ENCODE measurements at regions not wholly inside any gene's neighbourhood (a gene's known extent, or its start where the extent isn't known, plus 50 kb on each side); places are given as distances from the start of the nearest gene placed in this dataset.
A peak's percentile ranks its signal among the peaks of the same experiment; 100 is the strongest.
"Not testable (repeated sequence)": the region's sequence is repeated elsewhere in the genome, so short reads cannot be mapped to it uniquely, and the experiment has no call there.

DNA sequence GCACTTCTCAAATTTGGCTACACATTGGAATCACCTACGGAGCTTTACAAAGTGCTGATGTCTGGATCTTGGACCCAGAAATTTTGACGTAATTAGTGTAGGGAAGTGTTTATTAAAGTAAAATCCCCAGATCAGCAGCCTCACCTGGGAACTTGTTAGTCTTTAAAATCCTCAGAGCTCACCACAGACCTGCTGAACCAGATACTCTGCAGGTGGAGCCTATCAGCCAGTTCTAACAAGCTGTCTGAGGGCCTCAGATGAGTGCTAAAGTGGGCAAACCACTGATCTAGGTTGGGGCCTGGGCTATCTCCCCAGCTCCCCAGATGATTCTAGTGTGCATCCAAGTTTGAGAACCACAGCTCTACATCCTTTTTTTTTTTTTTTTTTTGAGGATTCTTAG lies 436.0 kb downstream of the ETS1 start:
- DNase-seq, result no peak

DNA sequence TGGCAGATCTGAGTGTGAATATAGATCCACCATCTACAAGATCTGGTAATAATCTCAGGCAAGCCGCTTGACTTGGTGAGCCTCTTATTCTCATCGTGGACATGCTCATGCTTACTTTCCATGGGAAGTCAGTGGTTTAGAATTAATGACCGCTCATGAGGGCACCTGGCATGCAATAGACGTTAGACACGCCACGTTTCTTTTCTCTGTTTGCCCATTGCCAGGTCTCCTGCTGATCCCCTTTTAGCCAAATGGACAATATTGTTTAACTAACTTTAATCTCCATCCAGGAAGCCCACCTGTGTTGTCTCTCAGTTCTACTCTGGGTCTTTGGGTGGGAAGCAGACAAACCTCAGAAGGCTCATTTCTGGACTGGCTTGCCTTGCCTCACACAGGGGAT lies 439.1 kb downstream of the ETS1 start:
- DNase-seq, result no peak

DNA sequence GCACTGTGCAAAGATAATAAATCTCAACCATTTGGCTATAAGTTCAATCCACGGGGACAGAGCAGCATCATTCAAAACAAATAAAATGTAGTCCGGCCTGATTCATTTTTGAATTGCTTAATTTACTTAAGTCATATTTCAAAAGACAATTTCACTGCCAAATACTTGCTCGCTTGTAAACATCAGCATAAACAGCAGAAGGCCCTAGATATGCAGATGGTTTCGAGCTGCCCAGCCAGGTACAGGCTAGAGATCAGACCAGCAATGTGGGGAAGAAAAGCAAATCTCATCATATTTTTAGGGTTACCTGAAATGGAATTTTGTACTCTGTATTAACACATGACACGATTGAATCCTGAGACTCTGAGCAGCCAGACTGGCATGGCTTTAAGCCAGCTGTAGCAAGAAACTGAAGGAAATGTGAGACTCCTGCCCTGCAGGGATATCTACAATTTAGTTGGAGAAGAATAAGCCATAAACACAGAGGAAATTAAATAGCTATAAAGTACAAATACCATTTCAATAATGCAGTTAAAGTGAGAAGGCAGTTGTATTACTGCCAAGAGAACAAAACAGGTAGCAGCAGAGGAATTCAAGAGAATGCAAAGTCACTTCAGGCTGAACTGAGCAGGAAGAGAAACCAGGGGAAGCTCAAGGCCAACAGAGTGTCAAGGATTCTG lies 440.3 kb downstream of the ETS1 start:
- DNase-seq, result no peak

DNA sequence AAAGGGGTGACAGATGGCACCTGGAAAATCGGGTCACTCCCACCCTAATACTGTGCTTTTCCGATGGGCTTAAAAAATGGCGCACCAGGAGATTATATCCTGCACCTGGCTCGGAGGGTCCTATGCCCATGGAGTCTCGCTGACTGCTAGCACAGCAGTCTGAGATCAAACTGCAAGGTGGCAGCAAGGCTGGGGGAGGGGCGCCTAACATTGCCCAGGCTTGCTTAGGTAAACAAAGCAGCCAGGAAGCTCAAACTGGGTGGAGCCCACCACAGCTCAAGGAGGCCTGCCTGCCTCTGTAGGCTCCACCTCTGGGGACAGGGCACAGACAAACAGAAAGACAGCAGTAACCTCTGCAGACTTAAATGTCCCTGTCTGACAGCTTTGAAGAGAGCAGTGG lies 447.1 kb downstream of the ETS1 start:
- not testable (repeated sequence) for DNase-seq

DNA sequence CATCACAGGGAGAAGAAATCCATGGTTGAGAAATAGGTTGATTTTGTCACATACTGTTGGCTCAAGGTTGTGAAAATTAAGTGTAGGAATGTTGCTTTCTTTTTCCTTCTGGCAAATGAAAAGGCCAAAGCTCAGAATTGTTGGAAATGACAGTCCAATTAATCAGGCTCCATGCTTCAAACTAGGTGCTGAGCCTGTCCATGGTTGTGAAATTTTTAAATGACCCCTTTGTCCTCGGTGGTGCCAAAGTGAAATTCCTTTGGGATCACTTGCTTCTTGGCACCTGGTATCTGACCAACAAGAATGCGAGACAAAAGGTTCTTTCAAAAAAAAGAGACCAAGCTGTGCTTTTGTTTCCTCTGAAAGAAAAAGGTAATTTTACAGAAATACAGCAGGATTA lies 451.9 kb downstream of the ETS1 start:
- peak; percentile 2 for DNase-seq

DNA sequence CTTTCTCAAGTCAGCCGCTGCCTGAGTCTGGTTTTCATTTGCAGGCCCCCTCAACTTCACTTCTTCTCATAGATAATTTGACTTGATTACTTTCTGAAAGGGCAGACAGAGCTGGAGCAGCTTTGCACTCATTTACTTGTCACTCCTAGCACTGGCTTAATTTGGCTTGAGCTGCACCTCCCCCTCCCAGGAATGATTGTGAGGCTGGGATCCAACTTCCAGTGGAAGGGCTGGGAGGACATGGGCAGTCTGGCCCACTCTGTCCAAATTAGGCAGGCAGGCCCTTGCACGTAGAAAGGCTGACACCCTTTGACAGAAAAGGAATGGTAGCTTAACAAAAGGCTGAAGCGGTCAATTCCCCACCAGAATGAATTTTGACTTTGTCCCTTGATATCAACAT lies 453.9 kb downstream of the ETS1 start:
- DNase-seq, result no peak

DNA sequence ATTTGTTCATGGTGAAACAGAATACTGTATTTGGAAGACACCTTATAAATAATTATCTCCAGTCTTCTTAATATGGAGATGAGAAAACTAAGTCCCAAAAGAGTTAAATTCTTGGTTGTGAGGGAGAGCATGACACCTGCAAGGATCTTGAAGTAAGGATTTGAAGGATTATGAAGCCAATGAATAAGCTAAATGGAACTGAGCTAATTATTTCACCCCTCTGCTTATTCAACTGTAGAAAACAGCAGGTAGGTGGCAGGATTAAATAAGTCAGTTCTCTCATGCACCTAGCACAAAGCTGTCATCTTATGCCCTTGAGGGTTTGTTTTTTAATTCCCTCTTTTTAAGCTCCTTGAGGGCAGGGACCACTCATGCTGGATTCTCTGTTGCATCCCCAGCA lies 457.3 kb downstream of the ETS1 start:
- DNase-seq, result no peak

DNA sequence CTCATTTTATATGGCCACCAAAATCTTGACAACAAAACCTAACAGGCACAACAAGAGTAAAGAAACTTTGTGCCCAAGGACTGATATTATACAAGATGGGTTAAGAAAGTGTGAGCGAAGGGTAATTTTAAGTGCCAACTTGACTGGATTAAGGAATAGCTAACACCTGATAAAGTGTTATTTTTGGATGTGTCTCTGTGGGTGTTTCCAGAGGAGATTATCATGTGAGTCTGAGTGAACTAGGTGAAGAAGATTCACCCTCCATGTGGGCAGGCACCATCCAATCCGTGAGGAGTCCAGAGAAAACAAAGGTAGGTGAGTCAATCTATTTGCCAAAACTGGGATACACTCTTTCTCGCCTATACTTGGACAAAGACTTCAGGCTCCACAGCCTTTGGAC lies 461.6 kb downstream of the ETS1 start:
- DNase-seq, result no peak

DNA sequence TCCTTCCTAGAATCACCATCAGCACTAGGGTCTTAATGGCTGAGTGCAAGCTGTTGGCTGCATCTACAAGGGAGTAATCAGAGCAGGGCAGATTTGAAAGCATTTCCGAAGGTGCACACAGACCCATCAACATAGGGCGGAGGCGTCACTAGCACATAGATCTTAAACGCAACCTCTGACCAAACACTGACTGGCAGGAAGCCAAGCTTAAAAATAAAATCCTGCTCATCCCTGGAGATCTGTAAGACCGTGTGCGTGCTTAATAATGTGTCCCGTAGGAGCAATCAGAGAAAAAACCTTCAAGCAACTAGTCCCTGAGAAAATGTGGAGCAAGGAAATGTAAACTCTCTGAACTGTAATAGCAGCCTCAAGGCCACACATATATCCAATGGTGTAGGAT lies 470.5 kb downstream of the ETS1 start:
- peak; percentile 3 for DNase-seq

DNA sequence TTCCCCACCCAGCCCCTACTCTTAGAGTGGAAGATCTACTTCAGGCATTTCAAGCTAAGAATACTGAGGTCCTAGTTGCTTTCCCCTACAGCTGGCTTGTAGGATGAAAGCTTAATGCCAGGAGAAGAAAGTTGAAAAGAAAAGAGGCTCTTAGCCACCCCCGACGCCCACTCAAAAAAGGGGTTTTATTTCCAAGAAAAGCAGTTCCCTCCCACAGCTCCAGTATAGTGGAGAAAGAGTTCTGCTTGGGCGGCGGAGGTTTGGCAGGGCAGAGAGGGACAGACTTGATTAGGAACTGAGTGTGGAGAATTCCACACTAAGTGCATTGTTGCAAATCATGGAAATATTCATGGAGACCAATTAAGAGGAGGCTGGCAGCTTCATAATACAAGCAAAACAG lies 470.9 kb downstream of the ETS1 start:
- no peak for DNase-seq

DNA sequence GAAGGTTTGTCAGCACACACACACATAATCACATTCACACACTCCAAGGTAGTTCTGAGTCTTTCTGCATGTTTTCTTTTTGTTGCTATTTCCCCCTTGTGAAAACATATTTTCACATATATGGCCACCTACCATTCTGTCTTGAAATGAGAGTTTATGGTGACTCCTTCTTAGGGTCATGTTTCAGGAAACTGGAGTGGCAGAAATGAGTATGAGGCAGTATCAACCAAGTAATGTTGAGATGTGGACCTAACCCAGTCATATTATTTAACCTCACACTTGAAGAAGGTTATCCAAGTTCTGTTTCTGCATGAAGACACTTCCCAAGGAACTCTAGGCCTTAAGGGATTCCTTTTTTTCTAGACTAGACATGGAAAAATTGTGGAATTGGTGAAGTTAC lies 481.4 kb downstream of the ETS1 start:
- DNase-seq, result no peak

DNA sequence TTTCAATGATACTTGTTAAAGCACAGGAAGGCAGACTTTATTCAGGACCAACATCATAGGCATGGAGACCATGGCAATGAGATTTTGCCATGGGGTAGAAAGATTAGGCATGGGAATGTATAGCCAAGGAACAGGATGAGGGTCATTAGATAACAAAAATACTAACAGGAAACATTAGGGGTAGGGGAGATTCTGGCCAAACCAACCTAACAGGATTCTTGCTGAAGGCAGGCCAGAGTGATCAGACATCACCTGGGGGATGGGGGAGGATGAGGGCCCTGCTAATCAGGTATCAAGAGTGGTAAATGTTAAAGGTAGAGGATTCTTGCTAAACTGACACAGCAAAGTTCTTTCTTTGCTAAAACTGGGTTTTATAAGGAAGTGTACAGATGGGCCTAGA lies 481.8 kb downstream of the ETS1 start:
- no peak for DNase-seq

DNA sequence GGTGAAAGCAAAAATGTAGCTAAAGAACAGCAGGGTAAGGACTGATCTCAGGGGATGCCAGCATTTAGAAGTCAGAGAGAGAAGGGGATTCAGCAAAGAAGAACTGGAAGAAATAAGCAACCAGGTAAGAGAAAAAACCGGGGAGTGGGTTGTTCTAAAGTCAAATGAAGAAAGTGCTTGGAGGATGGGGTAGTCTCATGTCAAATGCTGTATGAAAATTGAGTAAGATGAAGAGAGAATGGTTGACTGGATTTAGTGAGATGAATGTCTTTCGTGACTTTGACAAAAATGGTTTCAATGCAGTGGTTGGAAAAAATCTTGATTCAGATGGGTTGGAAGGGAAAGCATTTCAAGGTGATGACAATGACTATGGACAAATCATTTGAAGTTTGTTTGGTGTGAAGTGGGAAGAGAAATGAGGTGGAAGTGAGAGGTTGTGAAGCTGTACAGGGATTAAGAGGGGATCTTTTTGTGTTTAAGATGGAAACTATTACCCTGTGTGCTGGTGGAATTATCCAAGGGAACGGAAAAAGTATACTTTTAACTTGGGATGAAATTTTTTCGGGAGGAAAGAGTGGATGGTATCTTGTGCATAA lies 484.0 kb downstream of the ETS1 start:
- no peak for DNase-seq

DNA sequence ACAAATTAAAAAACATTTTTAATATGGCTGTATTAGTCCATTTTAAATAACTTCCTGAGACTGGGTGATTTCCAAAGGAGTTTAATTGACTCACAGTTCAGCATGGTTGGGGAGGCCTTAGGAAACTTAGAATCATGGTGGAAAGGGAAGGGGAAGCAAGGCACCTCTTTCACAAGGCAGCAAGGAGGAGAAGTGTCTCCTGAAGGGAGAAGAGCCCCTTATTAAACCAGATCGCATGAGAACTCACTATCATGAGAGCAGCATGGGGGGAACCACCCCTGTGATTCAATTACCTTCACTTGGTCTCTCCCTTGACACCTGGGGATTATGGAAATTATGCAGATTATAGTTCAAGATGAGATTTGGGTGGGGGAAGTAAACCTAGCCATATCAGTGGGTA lies 488.6 kb downstream of the ETS1 start:
- DNase-seq, result no peak

DNA sequence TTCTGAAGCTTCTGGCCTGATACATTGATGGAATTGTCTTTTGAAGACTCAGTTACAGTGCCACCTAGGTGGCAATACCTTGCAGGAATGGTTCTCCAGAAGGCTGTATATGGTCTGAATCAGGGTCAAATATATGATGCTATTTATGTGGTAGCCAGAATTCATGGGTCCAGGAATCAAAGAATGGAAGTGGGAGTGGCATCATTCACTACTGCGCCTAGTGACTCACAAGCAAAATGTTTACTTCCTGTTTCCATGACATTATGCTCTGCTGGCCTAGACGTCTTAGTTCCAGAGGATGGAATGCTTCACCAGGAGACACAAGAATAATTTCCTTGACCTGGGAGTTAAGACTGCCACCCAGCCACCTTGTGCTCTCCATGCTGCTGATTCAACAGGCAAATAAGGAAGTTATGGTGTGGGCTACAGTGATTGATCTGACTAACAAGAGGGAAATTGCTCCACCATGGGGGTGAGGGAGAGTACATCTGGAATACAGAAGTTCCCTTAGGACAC lies 491.8 kb downstream of the ETS1 start:
- DNase-seq, result peak; percentile 82

DNA sequence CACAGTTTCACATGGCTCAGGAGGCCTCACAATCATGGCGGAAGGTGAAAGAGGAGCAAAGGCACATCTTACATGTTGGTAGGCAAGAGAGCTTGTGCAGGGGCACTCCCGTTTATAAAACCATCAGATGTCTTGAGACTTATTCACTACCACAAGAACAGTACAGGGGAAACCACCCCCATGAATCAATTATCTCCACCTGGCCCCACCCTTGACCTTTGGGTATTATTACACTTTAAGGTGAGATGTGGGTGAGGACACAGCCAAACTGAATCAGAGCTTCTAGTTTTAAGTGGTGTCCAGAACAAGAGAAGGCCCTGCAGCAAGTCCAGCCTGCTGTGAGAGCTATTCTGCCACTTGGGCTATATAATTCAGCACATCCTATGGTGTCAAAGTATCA lies 493.7 kb downstream of the ETS1 start:
- DNase-seq, result no peak

DNA sequence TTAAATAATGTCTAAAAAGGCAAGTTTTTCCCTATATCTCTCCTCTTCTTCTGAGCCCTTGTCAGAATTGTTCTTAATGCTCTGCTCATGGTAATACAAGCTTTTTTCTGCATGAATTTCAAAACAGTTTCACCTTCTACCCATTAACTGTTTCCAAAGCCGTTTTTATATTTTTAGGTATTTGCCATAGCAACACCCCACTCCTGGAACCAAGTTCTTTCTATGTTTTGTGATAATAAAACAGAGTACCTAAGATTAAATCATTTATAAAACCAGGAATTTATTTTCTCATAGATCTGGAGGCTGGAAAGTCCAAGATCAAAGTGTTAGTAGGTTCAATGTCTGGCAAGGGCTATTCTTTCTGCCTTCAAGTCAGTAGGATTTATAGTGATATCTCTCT lies 497.4 kb downstream of the ETS1 start:
- DNase-seq, result no peak

DNA sequence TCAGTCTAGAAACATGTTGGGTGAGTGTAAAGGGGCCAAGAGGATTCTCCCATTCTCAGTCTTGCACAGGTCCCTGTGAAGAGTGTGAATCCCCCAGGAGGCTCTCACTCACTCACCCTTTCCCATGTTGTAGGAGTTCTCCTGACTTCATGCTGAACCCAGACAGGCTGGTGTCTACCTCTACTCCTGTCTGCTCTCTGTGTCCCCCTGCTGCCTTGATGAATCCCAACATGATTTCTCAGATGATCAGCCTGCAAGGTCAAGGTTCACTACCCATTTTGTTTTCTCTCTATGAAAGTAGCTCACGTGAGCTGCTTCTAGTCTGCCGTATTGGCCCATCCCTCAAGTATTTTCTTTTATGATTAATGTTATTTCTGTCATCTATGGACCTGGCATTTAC lies 500.6 kb downstream of the ETS1 start:
- DNase-seq, result no peak

DNA sequence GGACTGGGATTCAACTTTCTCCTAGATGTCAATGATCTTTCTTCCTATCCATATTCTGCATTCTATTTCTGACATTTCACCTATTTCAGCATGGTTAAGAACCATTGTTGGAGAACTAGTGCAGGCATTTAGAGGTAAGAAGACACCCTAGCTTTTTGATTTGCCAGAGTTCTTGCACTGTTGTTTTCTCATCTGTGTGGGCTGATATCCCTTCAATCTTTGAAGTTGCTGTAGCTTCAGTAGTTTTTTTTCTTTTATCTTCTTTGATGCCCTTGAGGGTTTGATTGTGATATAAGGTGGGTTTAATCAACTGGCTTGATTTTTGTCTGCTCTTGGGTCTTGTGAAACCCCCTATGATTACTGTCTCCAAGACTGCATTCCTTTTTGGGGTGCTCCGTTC lies 502.1 kb downstream of the ETS1 start:
- no peak for DNase-seq

DNA sequence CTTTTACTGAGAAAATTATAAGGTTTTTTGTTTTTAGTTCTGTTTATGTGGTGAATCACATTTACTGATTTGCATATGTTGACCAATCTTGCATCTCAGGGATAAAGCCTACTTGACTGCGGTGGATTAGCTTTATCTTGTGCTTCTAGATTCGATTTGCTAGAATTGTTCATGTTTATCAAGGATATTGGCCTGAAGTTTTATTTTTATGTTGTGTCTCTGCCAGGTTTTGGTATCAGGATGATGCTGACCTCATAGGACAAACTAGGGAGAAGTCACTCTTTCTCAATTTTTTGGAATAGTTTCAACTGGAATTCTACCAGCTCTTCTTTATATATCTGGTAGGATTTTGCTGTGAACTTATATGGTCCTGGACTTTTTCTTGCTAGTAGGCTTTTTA lies 504.8 kb downstream of the ETS1 start:
- no peak for DNase-seq

DNA sequence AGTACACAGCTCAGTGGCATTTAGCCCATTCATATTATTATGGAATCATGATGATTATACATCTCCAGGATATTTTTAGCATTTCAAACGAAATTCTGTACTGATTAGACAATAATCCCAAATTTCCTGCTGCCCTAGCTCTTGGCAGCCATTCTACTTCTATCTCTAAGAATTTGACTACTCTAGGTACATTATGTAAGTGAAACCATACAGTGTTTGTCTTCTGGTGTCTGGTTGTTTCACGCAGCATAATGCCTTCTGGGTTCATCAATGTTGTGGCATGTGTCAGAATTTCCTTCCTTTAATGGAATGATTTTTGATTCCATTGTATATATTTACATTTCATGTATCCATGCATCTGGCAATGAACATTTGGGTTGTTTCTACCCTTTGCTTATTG lies 517.7 kb downstream of the ETS1 start:
- DNase-seq, result no peak

DNA sequence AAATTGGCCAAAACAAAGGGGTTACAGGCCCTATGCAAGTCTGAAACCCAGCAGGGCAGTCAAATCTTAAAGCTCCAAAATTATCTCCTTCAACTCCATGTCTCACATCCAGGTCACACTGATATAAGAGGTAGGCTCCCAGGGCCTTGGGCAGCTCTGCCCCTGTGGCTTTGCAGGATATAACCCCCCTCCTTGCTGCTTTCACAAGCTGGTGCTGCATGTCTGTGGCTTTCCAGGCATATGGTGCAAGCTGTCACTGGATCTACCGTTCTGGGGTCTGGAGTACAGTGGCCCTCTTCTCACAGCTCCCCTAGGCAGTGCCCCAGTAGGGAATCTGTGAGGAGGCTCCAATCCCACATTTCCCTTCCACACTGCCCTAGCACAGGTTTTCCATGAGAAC lies 519.6 kb downstream of the ETS1 start:
- DNase-seq, result no peak

DNA sequence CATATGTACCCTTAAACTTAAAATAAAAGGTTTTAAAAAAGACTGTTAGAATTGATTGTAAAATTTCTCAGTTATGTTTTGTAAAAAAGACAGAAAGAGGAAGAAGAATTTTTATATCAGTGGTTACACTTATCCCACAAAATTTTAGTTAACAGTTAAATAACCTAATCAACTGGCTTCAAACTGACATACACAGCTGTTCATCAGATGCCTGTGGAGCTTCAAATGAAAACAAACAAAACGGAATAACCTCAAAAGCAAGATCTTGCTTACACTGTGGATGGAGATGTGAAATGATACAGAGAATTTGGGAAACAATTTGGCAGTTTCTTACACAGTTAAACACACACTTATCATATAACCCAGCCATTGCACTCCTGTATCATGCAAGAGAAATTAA lies 521.0 kb downstream of the ETS1 start:
- DNase-seq, result no peak

DNA sequence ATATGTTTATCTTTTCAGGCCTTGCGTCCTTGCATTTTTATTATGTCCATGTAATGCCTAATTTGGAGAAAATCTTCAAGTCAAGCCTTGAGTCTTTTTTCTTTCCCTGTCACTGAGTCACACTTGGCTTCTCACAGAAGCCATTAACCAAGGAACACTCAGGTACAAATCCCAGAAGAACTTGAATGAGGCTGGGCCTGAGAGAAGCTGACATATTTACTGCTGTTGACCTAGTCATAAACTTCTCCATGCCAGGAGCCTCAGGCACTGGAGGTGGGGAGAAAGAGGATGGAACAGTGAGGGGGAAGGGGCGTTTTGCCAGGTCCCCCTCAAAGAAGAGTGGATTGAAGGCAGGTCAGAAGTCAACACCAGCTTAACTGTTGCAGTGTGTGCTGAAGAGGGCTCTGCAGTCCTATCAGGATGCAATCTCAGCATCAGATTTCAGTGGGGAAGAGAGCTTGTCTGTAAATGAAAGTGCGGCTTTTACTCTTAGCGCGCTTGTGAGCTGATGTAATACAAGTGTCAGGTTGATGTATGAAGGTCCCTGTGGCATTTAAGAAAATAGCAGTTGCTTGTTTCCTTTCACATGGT lies 526.0 kb downstream of the ETS1 start:
- DNase-seq, result peak; percentile 70
